HuH-7.5 (cell line): ENCODE measurements at regions not wholly inside any gene's neighbourhood (a gene's known extent, or its start where the extent isn't known, plus 50 kb on each side); places are given as distances from the start of the nearest gene placed in this dataset.

Source experiments
- DNase-seq: peaks from one replicate; pipeline ENCODE4 v3.0.0; 2011; ENCODE audit warnings: low spot score

GRCh38 chr4:130336585-130337217 is 1240.7 kb downstream of the C4orf33 start:
- DNase-seq: no peak

- DNase-seq: no peak
Measured at GRCh38 chr4:130338851-130339250, 1242.9 kb downstream of the C4orf33 start.

GRCh38 chr4:130349745-130350144 is 1253.8 kb downstream of the C4orf33 start:
- DNase-seq: no peak

GRCh38 chr4:130356873-130357272 is 1260.9 kb downstream of the C4orf33 start:
- no peak for DNase-seq

GRCh38 chr4:130359542-130359941 is 1263.6 kb downstream of the C4orf33 start:
- no peak for DNase-seq

GRCh38 chr4:130361616-130362015 is 1265.7 kb downstream of the C4orf33 start:
- DNase-seq: no peak

- DNase-seq: no peak
Measured at GRCh38 chr4:130368668-130369067, 1272.7 kb downstream of the C4orf33 start.

GRCh38 chr4:130393231-130393630 is 1297.3 kb downstream of the C4orf33 start:
- no peak for DNase-seq

- DNase-seq: no peak
Measured at GRCh38 chr4:130393642-130394041, 1297.7 kb downstream of the C4orf33 start.

GRCh38 chr4:130395871-130396270 is 1299.9 kb downstream of the C4orf33 start:
- DNase-seq: no peak

GRCh38 chr4:130403221-130403620 is 1307.3 kb downstream of the C4orf33 start:
- no peak for DNase-seq

- no peak for DNase-seq
Measured at GRCh38 chr4:130416228-130416627, 1320.3 kb downstream of the C4orf33 start.

- DNase-seq: no peak
Measured at GRCh38 chr4:130419211-130419975, 1323.4 kb downstream of the C4orf33 start.

GRCh38 chr4:130422261-130422660 is 1326.3 kb downstream of the C4orf33 start:
- DNase-seq: no peak

GRCh38 chr4:130424211-130424610 is 1328.3 kb downstream of the C4orf33 start:
- DNase-seq: no peak

- DNase-seq: no peak
Measured at GRCh38 chr4:130432289-130432688, 1336.3 kb downstream of the C4orf33 start.

GRCh38 chr4:130449741-130450140 is 1353.8 kb downstream of the C4orf33 start:
- DNase-seq: no peak

- no peak for DNase-seq
Measured at GRCh38 chr4:130468340-130468739, 1372.4 kb downstream of the C4orf33 start.

- no peak for DNase-seq
Measured at GRCh38 chr4:130478406-130478805, 1382.5 kb downstream of the C4orf33 start.

GRCh38 chr4:130479020-130479419 is 1383.1 kb downstream of the C4orf33 start:
- no peak for DNase-seq

GRCh38 chr4:130479674-130480073 is 1383.7 kb downstream of the C4orf33 start:
- no peak for DNase-seq

- DNase-seq: no peak
Measured at GRCh38 chr4:130484826-130485225, 1388.9 kb downstream of the C4orf33 start.

GRCh38 chr4:130485371-130485770 is 1389.4 kb downstream of the C4orf33 start:
- DNase-seq: no peak

GRCh38 chr4:130486186-130486585 is 1390.2 kb downstream of the C4orf33 start:
- no peak for DNase-seq
